Prostate gland (tissue), 2 donors: ENCODE measurements at regions not wholly inside any gene's neighbourhood (a gene's known extent, or its start where the extent isn't known, plus 50 kb on each side); places are given as distances from the start of the nearest gene placed in this dataset.

Source experiments
- CTCF ChIP-seq, 4 experiments: fragments of 200-600 bp in 2 of 4; fragments of 450-650 bp in 2 of 4; sonication (generic) in 2 of 4; IDR thresholded peaks; 1 replicate in 3 of 4; 2 replicates in 1 of 4; pipeline ENCODE4 v1.5.1; 2016 to 2019; ENCODE audit warnings: antibody characterized with exemption in 4 of 4, mild to moderate bottlenecking in 2 of 4, moderate library complexity in 2 of 4
- POLR2A ChIP-seq: fragments of 450-650 bp; IDR thresholded peaks from one replicate; pipeline ENCODE4 v1.6.1; 2016; ENCODE audit warnings: antibody characterized with exemption, mild to moderate bottlenecking

- TF ChIP-seq CTCF (IDR thresholded peaks at IDR 0.05): no peak
- TF ChIP-seq POLR2A: no peak
Observed at GRCh38 chr5:128764601-128765310, 200.5 kb upstream of the SLC27A6 start.
